SK-N-MC (cell line): ENCODE measurements at regions not wholly inside any gene's neighbourhood (a gene's known extent, or its start where the extent isn't known, plus 50 kb on each side); places are given as distances from the start of the nearest gene placed in this dataset.
"Not testable (repeated sequence)": the region's sequence is repeated elsewhere in the genome, so short reads cannot be mapped to it uniquely, and the experiment has no call there.

Experiments
- DNase-seq: peaks from one replicate; pipeline ENCODE4 v3.0.0-alpha.2; 2011; ENCODE audit warnings: low read depth, low spot score
- H3K27ac ChIP-seq: fragments of 200-600 bp; sonication (generic); 2 replicates; pipeline ENCODE4 v1.5.1; 2016; ENCODE audit warnings: mixed run types
- H3K36me3 ChIP-seq: fragments of 200-600 bp; sonication (generic); 2 replicates; pipeline ENCODE4 v1.6.1; 2017; ENCODE audit warnings: antibody characterized with exemption, low read length, mixed read lengths; ENCODE audit not compliant: insufficient read depth
- H3K4me3 ChIP-seq: fragments of 200-600 bp; sonication (generic); 2 replicates; pipeline ENCODE4 v1.5.1; 2016
- H3K9ac ChIP-seq: fragments of 200-600 bp; sonication (generic); 2 replicates; pipeline ENCODE4 v1.8.0; 2017; ENCODE audit warnings: mixed run types, mixed read lengths; ENCODE audit not compliant: insufficient read length
- H3K9me3 ChIP-seq: fragments of 200-600 bp; sonication (generic); 2 replicates; pipeline ENCODE4 v1.6.1; 2017; ENCODE audit warnings: low read depth, mild to moderate bottlenecking, antibody characterized with exemption, low read length, moderate library complexity, mixed read lengths
- EZH2 ChIP-seq: fragments of 200-600 bp; sonication (generic); IDR thresholded peaks from one replicate; pipeline ENCODE4 v1.6.1; 2017; ENCODE audit warnings: antibody characterized with exemption
- FOXP2 ChIP-seq: optimal IDR thresholded peaks from 2 replicates; pipeline ENCODE3; 2011; ENCODE audit warnings: mild to moderate bottlenecking, moderate library complexity; ENCODE audit not compliant: insufficient read depth; ENCODE audit errors: extremely low read length, control extremely low read depth
- POLR2AphosphoS5 ChIP-seq: IDR thresholded peaks from 2 replicates; pipeline ENCODE4 v1.6.1; 2012; ENCODE audit warnings: mild to moderate bottlenecking, low read depth, low read length, borderline replicate concordance

- TF ChIP-seq POLR2AphosphoS5 (no peak), EZH2 (no peak), FOXP2 (no peak)
- Histone ChIP-seq H3K9me3 (no peaks in the 10 kb centered on the region), H3K9ac (no peak overlapping the region), H3K36me3 (no peaks in the 10 kb centered on the region), H3K4me3 (no peak overlapping the region), H3K27ac (no peak overlapping the region)
- DNase-seq, result no peak
Observed at GRCh38 chr9:100803956-100804355, 224.6 kb upstream of the PLPPR1 start.

DNA sequence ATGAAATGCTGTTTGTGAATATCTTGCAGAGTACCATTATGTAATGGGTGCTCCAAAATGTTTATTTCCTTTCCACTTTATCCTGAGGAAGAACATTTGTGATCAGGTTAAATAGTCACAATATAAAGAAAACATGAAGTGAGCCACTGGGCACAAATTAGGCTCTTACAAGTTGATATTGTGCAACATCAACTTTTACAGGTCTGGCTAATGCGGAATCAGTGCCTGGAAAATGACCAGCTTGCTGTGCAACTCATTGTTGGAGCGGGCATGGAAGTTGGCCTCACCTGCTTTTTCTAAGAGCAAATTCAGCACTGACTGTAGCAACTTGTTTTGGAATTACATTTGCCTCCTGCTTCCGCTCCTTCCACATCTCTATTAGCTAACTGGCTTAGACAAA, 216.9 kb upstream of the PLPPR1 start:
- Histone ChIP-seq H3K4me3 (no peak overlapping the region), H3K27ac (no peak overlapping the region), H3K9me3 (no peaks in the 10 kb centered on the region), H3K9ac (no peak overlapping the region), H3K36me3 (no peaks in the 10 kb centered on the region)
- no peak for DNase-seq
- TF ChIP-seq POLR2AphosphoS5 (no peak), FOXP2 (no peak), EZH2 (no peak)

DNA sequence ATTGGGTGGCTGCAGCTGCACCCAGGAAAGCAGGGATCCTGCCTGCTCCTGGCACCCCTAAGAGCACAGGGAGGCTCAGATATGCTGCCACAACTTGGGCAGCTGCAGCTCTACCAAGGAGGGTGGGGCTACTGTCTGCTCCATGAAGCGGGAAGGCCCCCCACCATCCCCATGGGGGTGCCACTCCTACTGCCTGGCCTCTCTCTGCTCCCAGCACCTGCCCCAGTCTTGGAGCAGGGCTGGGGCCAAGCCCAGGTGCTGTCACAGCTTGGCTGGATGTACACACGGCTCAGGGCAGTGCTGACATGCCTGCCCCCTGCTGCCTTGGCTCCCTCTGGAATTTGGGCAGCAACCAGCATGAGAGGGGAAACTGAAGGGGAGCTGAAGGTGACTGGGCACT, 214.7 kb upstream of the PLPPR1 start:
- DNase-seq, result no peak
- Histone ChIP-seq H3K4me3 (no peak overlapping the region), H3K27ac (no peak overlapping the region), H3K9ac (no peak overlapping the region), H3K36me3 (no peaks in the 10 kb centered on the region), H3K9me3 (no peaks in the 10 kb centered on the region)
- TF ChIP-seq FOXP2 (no peak), EZH2 (no peak), POLR2AphosphoS5 (no peak)

- Histone ChIP-seq H3K4me3 (no peak overlapping the region), H3K27ac (no peak overlapping the region), H3K36me3 (no peaks in the 10 kb centered on the region), H3K9me3 (no peaks in the 10 kb centered on the region), H3K9ac (no peak overlapping the region)
- DNase-seq, result no peak
- TF ChIP-seq EZH2, result no peak
- TF ChIP-seq FOXP2, result no peak
- no peak for TF ChIP-seq POLR2AphosphoS5
Observed at GRCh38 chr9:100819980-100820379, 208.5 kb upstream of the PLPPR1 start.

DNA sequence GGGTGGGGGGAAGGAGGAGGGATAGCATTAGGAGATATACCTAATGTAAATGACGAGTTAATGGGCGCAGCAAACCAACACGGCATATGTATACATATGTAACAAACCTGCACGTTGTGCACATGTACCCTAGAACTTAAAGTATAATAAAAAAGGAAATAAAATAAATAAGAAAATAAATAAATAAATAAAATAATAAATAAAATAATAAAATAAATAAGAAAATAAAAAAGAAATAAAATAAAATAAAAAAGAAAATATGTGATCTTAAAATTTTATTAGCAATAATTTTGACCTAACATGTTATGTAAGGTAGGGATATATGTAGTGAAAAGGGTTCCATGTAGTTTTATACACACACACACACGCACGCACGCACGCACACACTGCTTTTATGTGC, 195.5 kb upstream of the PLPPR1 start:
- not testable (repeated sequence) for H3K4me3 ChIP-seq, H3K9ac ChIP-seq, H3K9me3 ChIP-seq, H3K27ac ChIP-seq, DNase-seq, H3K36me3 ChIP-seq

GRCh38 chr9:100838857-100839256, 189.7 kb upstream of the PLPPR1 start:
- Histone ChIP-seq H3K36me3 (no peaks in the 10 kb centered on the region), H3K9ac (no peak overlapping the region), H3K9me3 (no peaks in the 10 kb centered on the region), H3K27ac (no peak overlapping the region), H3K4me3 (no peak overlapping the region)
- DNase-seq, result no peak
- no peak for TF ChIP-seq POLR2AphosphoS5
- no peak for TF ChIP-seq FOXP2

DNA sequence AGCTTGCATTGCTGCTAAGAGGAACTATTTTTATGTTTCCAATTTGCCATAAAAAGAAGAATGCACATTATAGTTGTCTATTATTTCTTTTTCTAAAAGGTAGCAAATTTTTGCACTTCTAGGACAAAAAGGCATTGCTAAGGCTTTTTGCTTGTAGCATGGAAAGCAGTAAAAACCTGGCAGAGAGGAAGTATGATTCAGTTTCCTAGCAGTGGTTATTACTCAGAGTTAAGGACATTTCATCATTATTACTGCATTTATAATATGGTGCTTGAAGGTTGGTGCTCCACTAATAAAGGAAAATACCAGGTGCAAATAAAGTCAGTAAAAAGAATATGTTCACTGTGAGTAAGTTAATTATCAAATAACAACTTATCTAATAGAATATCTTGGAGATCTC, 179.8 kb upstream of the PLPPR1 start:
- no peak for TF ChIP-seq FOXP2
- no peak for TF ChIP-seq EZH2
- TF ChIP-seq POLR2AphosphoS5, result no peak
- DNase-seq, result no peak
- H3K36me3 ChIP-seq, result no peaks in the 10 kb centered on the region
- no peaks in the 10 kb centered on the region for H3K9me3 ChIP-seq
- H3K9ac ChIP-seq, result no peak overlapping the region
- no peak overlapping the region for H3K27ac ChIP-seq
- no peak overlapping the region for H3K4me3 ChIP-seq

- DNase-seq, result no peak
- no peak overlapping the region for H3K27ac ChIP-seq
- no peaks in the 10 kb centered on the region for H3K36me3 ChIP-seq
- TF ChIP-seq POLR2AphosphoS5 (no peak), FOXP2 (no peak), EZH2 (no peak)
- H3K9me3 ChIP-seq, result no peaks in the 10 kb centered on the region
- H3K4me3 ChIP-seq, result no peak overlapping the region
- no peak overlapping the region for H3K9ac ChIP-seq
Observed at GRCh38 chr9:100852088-100852487, 176.4 kb upstream of the PLPPR1 start.

DNA sequence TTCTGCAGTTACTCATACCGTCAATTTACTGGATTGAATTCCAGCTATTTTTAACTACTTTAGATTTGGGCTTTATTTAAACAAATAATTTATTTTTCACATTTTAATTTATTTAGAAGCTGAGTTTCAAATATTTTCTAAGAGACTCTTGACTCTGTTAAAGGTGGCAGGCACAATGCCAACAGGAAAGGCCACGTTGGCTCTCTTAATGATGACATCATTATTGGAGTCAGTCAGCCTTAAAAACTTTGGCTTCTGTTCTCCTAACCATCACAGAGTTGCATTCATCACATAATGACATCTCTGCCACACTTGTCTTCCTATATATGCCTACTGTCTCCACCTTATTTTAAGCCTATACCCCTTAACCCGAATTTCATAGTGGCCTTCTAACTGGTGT, 172.3 kb upstream of the PLPPR1 start:
- no peaks in the 10 kb centered on the region for H3K9me3 ChIP-seq
- no peak overlapping the region for H3K4me3 ChIP-seq
- H3K9ac ChIP-seq, result no peak overlapping the region
- DNase-seq, result no peak
- no peaks in the 10 kb centered on the region for H3K36me3 ChIP-seq
- no peak overlapping the region for H3K27ac ChIP-seq
- TF ChIP-seq EZH2, result no peak
